ENCODE measurements at regions not wholly inside any gene's neighbourhood (a gene's known extent, or its start where the extent isn't known, plus 50 kb on each side); places are given as distances from the start of the nearest gene placed in this dataset.
"Not testable (repeated sequence)": the region's sequence is repeated elsewhere in the genome, so short reads cannot be mapped to it uniquely, and the experiment has no call there.

- no peak for DNase-seq (ENCODE audit: low read depth in 2 of 2)
Observed at GRCh38 chr6:155543166-155543847, 87.7 kb upstream of the NOX3 start.

DNA sequence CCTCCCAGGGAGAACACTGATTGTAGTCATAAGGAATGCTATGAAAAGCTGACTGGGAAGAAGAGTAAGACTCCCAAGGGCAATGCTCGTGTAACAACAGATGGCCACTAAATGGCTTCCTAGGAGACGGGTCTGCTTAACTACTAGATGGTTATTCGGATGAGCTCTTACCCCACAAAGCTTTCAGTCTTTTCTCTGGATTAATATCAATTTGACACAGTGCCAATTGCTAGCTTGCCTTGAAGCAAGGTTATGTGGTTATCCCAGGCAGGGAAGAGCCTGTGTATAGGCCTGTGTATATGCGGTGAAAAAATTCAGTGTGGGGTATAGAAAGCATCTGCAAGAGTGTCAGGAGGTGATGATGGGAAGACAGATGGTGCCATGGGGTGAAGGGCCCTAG, 86.4 kb upstream of the NOX3 start:
- no peak for DNase-seq (ENCODE audit: low read depth in 2 of 2)

GRCh38 chr6:155538708-155539390, 83.2 kb upstream of the NOX3 start:
- no peak for DNase-seq (ENCODE audit: low read depth in 2 of 2)

GRCh38 chr6:155534678-155535077, 79.0 kb upstream of the NOX3 start:
- no peak for DNase-seq (ENCODE audit: low read depth in 2 of 2)

GRCh38 chr6:155530219-155530834, 74.7 kb upstream of the NOX3 start:
- DNase-seq (ENCODE audit: low read depth in 2 of 2): no peak

DNA sequence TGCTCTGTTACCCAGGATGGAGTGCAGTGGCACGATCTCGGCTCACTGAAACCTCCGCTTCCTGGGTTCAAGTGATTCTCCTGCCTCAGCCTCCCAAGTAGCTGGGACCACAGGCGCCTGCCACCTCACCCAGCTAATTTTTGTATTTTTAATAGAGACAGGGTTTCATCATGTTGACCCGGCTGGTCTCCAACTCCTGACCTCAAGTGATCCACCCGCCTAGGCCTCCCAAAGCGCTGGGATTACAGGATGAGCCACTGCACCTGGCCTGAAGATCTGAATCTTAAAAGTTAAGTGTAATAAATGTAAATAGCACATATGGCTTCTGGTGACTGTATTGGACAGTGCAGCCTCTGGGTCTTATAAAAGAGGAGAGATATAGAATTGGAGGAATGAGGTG, 74.2 kb upstream of the NOX3 start:
- not testable (repeated sequence) for DNase-seq (ENCODE audit: low read depth in 2 of 2)

DNA sequence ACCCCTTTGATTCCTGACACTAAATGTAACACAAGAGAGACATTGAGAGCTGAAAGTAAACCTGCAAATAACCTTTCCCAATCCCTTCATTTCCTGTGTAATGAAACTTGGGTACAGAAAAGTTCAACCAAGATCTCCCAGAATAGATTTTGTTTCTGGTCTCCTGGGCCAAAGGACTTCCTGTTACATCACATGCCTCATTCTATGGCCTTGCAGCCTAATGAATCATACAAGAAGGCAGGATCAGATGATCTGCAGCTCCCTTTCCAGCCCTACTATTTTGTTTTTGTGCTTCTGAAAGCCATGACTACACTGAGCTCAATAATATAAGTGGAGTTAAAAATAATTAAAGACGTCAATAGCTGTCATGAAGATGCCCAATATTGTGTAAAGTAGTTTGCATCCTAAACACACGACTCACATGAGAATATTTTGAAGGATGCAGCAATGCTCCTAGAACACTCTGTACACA, 73.4 kb upstream of the NOX3 start:
- DNase-seq (ENCODE audit: low read depth in 2 of 2): no peak

- DNase-seq (ENCODE audit: low read depth in 2 of 2): no peak
Observed at GRCh38 chr6:155528335-155528734, 72.7 kb upstream of the NOX3 start.

GRCh38 chr6:155527443-155527842, 71.8 kb upstream of the NOX3 start:
- no peak for DNase-seq (ENCODE audit: low read depth in 2 of 2)

DNA sequence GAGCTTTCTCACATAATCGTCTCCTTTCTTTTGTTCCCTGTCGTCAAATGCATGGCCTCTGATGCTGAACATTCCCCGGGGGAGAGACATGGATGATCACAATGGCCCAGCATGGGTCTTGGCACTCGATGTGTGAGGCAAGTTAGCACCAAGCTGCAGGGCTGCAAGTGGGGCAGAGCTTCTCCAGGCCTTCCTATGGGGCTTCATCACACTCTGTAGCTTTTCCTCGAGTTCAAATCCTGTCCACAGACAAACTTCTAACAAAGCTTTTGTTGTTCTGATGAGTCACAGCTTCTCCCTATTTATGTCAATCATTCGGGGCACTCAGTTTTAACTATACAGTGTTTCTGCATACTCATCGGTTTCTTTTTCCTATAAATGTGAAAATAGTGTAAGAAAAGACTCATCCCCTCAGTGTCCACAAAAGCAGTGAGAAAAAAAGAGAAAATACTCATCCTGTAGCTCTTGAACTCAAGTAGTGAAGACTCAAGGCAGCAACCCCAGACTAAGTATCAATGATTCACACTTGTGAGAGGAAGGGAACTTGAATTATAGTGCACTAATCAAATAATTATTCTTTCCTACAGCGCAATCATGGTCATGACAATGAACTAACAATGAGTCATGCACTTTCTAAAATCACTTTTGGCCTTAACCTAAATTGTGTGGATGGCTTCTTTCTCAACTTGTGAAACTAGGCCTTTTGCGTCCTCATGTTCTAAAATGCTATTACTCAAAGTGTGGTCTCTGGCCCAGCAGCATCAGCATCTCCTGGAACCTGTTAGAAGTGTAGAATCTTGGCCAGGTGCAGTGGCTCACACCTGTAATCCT, 68.4 kb upstream of the NOX3 start:
- no peak for DNase-seq (ENCODE audit: low read depth in 2 of 2)

GRCh38 chr6:155521719-155522118, 66.1 kb upstream of the NOX3 start:
- DNase-seq (ENCODE audit: low read depth in 2 of 2): no peak

GRCh38 chr6:155520078-155520477, 64.4 kb upstream of the NOX3 start:
- no peak for DNase-seq (ENCODE audit: low read depth in 2 of 2)

DNA sequence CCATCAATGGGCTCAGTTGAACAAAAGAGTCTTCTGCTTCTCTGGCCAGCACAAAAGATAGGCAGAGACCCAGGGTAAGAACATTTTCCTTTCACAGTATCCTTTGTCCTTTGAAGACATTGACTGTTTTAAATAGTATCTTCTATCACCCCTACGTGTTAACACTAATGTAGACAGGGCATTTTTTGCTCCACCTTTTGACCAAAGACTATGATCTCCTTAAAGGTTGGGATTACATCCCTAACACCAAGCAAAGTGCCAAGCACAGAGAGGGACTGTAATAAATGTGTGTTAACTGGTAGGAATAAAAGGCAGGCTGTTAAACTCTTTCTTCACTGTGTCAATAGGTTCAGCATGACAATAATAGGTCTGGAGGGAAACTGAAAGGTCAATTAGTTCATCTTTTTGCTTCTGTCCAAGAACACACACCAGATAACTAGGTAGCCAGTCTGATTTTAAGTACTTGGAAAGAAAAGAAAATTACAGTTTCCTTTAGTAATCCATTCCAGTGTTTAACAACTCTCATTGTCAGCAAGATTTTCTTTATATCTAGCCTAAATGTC, 63.6 kb upstream of the NOX3 start:
- DNase-seq (ENCODE audit: low read depth in 2 of 2): no peak

GRCh38 chr6:155517294-155517693, 61.7 kb upstream of the NOX3 start:
- no peak for DNase-seq (ENCODE audit: low read depth in 2 of 2)

DNA sequence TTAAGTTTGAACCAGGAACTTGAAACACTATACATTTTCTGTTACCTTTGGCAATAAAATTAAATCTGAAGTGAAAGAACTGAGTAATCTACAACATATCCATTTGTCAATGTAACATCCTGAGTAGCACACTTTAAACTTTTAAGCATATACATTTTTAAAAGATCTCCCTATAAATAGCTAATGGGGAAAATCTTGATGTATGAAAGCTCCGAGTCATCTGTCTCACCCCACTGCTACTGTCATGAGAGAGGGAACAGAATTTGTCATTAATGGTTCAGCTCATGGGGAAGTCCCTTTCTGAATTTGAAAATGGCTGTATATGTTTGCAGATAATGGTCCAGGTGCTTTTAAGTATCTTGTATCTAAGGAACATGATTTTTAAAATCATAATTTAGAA, 55.2 kb upstream of the NOX3 start:
- no peak for DNase-seq (ENCODE audit: low read depth in 2 of 2)

DNA sequence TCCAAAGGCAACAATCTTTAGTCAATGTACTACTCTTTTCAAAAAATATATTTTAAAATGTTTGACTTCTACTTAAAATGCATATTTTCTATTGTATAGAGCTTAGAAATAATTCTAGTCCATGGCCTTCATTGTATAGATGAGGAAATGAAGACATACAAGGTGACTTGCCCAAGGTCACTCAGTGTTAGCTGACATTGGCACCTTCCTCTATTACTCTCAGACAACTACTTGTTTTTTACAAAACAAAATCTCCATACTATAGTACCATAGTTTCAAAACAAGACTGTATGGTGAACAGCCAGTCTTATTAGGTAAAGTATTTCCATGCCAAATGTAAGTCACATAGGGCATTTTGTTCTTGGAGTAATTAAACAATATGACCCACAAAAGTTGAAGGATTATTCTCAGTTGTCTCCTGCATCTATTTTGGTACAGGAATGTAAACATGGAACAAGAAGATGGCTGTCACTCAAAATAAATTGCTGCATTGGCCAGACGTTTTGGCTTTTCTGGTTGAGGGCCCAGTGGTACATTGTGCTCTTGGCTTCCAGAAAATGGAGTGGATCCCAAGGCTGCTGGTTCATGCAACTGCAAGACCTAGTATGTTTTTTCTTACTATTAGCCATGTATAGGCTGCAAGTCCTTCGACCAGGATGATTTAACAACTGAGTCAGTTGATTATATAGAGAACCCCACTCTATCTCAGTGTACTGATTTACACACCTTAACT, 54.3 kb upstream of the NOX3 start:
- DNase-seq (ENCODE audit: low read depth in 2 of 2): no peak

- no peak for DNase-seq (ENCODE audit: low read depth in 2 of 2)
Observed at GRCh38 chr6:155505608-155505989, 50.0 kb upstream of the NOX3 start.
